WTC11 (cell line): ENCODE measurements at regions not wholly inside any gene's neighbourhood (a gene's known extent, or its start where the extent isn't known, plus 50 kb on each side); places are given as distances from the start of the nearest gene placed in this dataset.

ENCODE experiments used
- CBFB ChIP-seq: sonication (generic); formaldehyde crosslinking; IDR thresholded peaks from 2 replicates; pipeline ENCODE4 v1.8.1; 2022; ENCODE audit warnings: mild to moderate bottlenecking, low read depth, missing genetic modification reagents
- ETV6 ChIP-seq: sonication (generic); formaldehyde crosslinking; IDR thresholded peaks from 2 replicates; pipeline ENCODE4 v1.8.1; 2022; ENCODE audit warnings: mild to moderate bottlenecking, missing genetic modification reagents
- JUN ChIP-seq: sonication (generic); formaldehyde crosslinking; IDR thresholded peaks from 2 replicates; pipeline ENCODE4 v1.8.0; 2023; ENCODE audit warnings: mild to moderate bottlenecking, missing genetic modification reagents
- KAT7 ChIP-seq: sonication (generic); formaldehyde crosslinking; IDR thresholded peaks from 2 replicates; pipeline ENCODE4 v1.8.1; 2023; ENCODE audit warnings: missing genetic modification reagents, mild to moderate bottlenecking, borderline replicate concordance
- MYBL2 ChIP-seq: sonication (generic); formaldehyde crosslinking; IDR thresholded peaks from 2 replicates; pipeline ENCODE4 v1.8.1; 2023; ENCODE audit warnings: mild to moderate bottlenecking, moderate library complexity, missing genetic modification reagents
- ZNF232 ChIP-seq: sonication (generic); formaldehyde crosslinking; IDR thresholded peaks from 2 replicates; pipeline ENCODE4 v1.8.0; 2022; ENCODE audit warnings: mild to moderate bottlenecking, missing genetic modification reagents
- TF ChIP-seq, protein P1 (sequence below): fragments of 200-600 bp; IDR thresholded peaks from 2 replicates; pipeline ENCODE4 v1.8.0; 2022; ENCODE audit warnings: antibody characterized with exemption
- TF ChIP-seq, protein P2 (sequence below): sonication (generic); formaldehyde crosslinking; IDR thresholded peaks from 2 replicates; pipeline ENCODE4 v1.8.1; 2022; ENCODE audit warnings: mild to moderate bottlenecking, moderate library complexity, missing genetic modification reagents
- TF ChIP-seq, protein P3 (sequence below): sonication (generic); formaldehyde crosslinking; IDR thresholded peaks from 2 replicates; pipeline ENCODE4 v1.8.1; 2023; ENCODE audit warnings: mild to moderate bottlenecking, missing genetic modification reagents, moderate library complexity
- TF ChIP-seq, protein P4 (sequence below): sonication (generic); formaldehyde crosslinking; IDR thresholded peaks from 2 replicates; pipeline ENCODE4 v1.8.1; 2022; ENCODE audit warnings: low read depth, missing genetic modification reagents, borderline replicate concordance
- TF ChIP-seq, protein P5 (sequence below): fragments of 250-450 bp; sonication (Bioruptor Pico); IDR thresholded peaks from 2 replicates; pipeline ENCODE4 v2.1.2; 2022; ENCODE audit warnings: mild to moderate bottlenecking, moderate library complexity

DNA sequence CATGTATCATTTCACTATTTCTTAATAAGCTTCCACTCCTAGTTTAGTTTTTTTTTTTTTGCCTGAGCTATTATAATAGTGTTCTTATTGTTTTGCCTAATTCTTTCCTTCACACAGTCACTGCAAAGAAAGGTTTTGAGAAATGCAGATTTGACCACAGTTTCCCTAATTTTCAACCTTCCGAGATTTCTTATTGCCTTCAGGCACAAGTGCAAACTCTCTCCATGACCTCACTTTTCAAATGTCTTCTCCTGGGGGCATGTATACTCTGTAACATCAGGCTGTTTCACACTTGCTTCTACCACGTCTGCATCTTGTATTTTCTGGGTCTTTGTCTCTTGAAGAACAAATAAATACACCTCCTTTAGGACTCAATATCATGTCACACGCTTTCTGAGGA, 339.0 kb upstream of the CITED2 start:
- TF ChIP-seq, protein P1, sequence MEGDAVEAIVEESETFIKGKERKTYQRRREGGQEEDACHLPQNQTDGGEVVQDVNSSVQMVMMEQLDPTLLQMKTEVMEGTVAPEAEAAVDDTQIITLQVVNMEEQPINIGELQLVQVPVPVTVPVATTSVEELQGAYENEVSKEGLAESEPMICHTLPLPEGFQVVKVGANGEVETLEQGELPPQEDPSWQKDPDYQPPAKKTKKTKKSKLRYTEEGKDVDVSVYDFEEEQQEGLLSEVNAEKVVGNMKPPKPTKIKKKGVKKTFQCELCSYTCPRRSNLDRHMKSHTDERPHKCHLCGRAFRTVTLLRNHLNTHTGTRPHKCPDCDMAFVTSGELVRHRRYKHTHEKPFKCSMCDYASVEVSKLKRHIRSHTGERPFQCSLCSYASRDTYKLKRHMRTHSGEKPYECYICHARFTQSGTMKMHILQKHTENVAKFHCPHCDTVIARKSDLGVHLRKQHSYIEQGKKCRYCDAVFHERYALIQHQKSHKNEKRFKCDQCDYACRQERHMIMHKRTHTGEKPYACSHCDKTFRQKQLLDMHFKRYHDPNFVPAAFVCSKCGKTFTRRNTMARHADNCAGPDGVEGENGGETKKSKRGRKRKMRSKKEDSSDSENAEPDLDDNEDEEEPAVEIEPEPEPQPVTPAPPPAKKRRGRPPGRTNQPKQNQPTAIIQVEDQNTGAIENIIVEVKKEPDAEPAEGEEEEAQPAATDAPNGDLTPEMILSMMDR: no peak
- TF ChIP-seq, protein P2, sequence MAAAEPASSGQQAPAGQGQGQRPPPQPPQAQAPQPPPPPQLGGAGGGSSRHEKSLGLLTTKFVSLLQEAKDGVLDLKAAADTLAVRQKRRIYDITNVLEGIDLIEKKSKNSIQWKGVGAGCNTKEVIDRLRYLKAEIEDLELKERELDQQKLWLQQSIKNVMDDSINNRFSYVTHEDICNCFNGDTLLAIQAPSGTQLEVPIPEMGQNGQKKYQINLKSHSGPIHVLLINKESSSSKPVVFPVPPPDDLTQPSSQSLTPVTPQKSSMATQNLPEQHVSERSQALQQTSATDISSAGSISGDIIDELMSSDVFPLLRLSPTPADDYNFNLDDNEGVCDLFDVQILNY (CRISPR knock-in tag): no peak
- TF ChIP-seq KAT7 (CRISPR knock-in tag) (no peak), CBFB (CRISPR knock-in tag) (no peak), ETV6 (no peak), MYBL2 (CRISPR knock-in tag) (no peak), ZNF232 (CRISPR knock-in tag) (no peak), JUN (CRISPR knock-in tag) (no peak)
- TF ChIP-seq, protein P3, sequence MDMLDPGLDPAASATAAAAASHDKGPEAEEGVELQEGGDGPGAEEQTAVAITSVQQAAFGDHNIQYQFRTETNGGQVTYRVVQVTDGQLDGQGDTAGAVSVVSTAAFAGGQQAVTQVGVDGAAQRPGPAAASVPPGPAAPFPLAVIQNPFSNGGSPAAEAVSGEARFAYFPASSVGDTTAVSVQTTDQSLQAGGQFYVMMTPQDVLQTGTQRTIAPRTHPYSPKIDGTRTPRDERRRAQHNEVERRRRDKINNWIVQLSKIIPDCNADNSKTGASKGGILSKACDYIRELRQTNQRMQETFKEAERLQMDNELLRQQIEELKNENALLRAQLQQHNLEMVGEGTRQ (CRISPR knock-in tag): no peak
- TF ChIP-seq, protein P4, sequence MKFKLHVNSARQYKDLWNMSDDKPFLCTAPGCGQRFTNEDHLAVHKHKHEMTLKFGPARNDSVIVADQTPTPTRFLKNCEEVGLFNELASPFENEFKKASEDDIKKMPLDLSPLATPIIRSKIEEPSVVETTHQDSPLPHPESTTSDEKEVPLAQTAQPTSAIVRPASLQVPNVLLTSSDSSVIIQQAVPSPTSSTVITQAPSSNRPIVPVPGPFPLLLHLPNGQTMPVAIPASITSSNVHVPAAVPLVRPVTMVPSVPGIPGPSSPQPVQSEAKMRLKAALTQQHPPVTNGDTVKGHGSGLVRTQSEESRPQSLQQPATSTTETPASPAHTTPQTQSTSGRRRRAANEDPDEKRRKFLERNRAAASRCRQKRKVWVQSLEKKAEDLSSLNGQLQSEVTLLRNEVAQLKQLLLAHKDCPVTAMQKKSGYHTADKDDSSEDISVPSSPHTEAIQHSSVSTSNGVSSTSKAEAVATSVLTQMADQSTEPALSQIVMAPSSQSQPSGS (CRISPR knock-in tag): no peak
- TF ChIP-seq, protein P5, sequence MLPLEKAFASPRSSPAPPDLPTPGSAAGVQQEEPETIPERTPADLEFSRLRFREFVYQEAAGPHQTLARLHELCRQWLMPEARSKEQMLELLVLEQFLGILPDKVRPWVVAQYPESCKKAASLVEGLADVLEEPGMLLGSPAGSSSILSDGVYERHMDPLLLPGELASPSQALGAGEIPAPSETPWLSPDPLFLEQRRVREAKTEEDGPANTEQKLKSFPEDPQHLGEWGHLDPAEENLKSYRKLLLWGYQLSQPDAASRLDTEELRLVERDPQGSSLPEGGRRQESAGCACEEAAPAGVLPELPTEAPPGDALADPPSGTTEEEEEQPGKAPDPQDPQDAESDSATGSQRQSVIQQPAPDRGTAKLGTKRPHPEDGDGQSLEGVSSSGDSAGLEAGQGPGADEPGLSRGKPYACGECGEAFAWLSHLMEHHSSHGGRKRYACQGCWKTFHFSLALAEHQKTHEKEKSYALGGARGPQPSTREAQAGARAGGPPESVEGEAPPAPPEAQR (CRISPR knock-in tag): no peak
